PFSK-1 (cell line): ENCODE measurements at regions not wholly inside any gene's neighbourhood (a gene's known extent, or its start where the extent isn't known, plus 50 kb on each side); places are given as distances from the start of the nearest gene placed in this dataset.

Source experiments
- SIN3A ChIP-seq: IDR thresholded peaks from 2 replicates; pipeline ENCODE4 v1.6.1; 2012; ENCODE audit warnings: mild to moderate bottlenecking, low read length, moderate library complexity, borderline replicate concordance; ENCODE audit not compliant: insufficient read depth
- TAF1 ChIP-seq: IDR thresholded peaks from 2 replicates; pipeline ENCODE4 v1.6.1; 2012; ENCODE audit warnings: low read length, control low read depth, borderline replicate concordance; ENCODE audit not compliant: insufficient read depth

- TF ChIP-seq SIN3A, result no peak
- no peak for TF ChIP-seq TAF1
Measured at GRCh38 chr2:13143451-13143850, 426.7 kb downstream of the TRIB2 start.
